ENCODE measurements at regions not wholly inside any gene's neighbourhood (a gene's known extent, or its start where the extent isn't known, plus 50 kb on each side); places are given as distances from the start of the nearest gene placed in this dataset.

DNA sequence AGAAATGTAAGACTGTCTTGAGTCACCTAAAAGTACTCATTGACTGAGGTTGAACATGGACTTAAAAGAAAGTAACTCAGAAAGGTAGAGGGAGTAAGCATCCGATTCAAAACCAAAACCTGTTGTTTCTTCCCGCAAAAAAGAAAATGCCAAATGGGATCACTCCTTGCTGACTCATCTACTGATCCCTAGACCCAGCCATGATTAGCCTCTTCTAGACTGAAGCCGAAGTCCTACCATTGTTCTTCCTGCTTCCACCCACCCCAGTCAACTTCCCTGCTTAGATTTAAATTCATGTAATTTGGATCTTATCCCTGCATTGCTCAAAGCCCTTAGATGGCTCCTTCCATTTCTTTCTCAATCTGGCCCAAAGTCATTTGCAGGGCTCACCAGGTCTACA lies 760.5 kb upstream of the SOX9 start:
- no peak for TF ChIP-seq CTCF (conservative IDR thresholded peaks at IDR 0.05)
- no peak for TF ChIP-seq ZFX (IDR thresholded peaks at IDR 0.05)
